ENCODE measurements at regions not wholly inside any gene's neighbourhood (a gene's known extent, or its start where the extent isn't known, plus 50 kb on each side); places are given as distances from the start of the nearest gene placed in this dataset.

DNA sequence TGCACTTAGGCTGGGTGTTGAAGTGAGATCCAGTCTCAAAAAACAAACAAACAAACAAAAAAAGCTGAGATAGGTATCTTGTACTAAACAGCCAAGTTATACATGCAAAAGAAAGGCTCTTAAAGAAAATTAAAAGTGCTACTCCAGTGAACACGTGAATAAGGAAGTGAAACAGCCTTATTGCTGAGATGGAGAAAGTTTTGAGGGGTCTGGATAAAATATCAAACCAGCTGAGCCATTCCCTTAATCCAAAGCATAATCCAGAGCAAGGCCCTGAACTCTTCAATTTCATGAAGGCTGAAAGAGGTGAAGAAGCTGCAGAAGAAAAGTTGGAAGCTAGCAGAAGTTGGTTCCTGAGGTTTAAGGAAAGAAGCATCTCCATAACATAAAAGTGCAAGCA is 360.5 kb upstream of the DAB1 start:
- no peak for DNase-seq

- no peak for DNase-seq
These were observed 358.5 kb upstream of the DAB1 start for GRCh38 chr1:57782357-57782756.

DNA sequence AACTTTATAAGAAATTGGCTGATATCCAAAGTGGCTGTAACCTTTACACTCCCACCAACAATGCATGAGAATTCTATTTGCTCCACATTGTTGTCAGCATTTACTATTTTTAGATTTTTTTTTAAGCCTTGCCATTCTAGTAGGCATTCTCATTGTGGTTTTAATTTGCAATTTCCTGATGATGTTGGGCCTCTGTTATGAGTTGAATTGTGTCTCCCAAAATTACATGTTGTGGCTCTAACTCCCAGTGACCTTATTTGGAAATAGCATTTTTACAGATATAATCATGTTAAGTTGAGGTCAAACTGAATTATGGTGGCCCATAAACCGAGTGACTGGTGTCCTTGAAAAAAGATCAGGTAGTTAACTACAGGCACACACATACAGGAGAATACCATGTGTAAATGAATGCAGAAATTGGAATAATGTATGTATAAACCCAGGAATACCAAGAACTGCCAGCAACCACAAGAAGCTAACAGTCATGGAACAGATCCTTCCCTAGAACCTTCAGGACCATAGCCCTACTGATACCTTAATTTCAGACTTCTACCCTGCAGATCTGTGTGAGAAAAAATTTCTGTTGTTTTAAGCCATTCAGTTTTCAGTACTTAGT is 348.8 kb upstream of the DAB1 start:
- no peak for DNase-seq

GRCh38 chr1:57770772-57771171 is 346.9 kb upstream of the DAB1 start:
- DNase-seq: no peak

GRCh38 chr1:57770236-57770635 is 346.4 kb upstream of the DAB1 start:
- no peak for DNase-seq

DNA sequence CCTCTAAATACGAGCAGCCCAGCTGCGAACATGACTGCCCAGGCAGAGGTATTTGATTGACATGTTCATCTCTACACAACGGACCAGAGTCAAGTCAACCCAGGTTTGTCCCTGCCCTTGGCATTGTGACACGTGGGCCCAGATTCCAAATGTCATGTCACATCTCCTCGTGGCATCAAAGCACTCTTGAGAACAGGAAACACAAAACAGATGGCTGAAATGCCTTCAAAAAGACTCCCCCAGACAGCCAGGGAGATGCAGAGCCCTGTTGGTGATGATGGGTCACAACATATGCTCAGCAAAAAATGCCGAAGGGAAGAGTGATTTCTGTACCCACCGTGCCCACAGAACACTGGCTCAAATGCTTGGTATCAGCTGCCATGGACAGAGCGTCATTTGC is 337.8 kb upstream of the DAB1 start:
- no peak for DNase-seq

GRCh38 chr1:57752843-57753242 is 329.0 kb upstream of the DAB1 start:
- no peak for DNase-seq

GRCh38 chr1:57748719-57749118 is 324.9 kb upstream of the DAB1 start:
- no peak for DNase-seq

- no peak for DNase-seq
These were observed 324.0 kb upstream of the DAB1 start for GRCh38 chr1:57747818-57748217.

- no peak for DNase-seq
These were observed 317.7 kb upstream of the DAB1 start for GRCh38 chr1:57741521-57741920.

GRCh38 chr1:57736940-57737339 is 313.1 kb upstream of the DAB1 start:
- no peak for DNase-seq

DNA sequence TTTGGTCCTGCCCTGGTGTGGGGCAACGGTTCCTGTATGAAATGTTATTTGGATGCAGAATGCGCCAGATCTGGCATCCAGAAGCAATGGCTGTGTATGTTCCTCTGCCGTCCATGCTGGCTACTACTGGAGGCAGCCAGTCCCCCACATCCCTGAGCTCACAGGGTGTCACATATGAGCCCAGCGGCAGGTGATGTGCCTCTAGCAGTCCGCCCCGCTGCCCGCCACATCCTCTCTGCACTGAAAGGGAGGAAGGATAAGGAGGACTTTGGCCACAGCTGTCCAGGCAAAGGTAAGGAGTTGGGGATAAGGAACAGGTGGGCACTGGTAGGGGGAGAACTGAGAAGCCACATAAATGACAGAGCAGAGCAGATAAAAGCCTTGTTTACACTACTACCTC is 305.3 kb upstream of the DAB1 start:
- DNase-seq: no peak

DNA sequence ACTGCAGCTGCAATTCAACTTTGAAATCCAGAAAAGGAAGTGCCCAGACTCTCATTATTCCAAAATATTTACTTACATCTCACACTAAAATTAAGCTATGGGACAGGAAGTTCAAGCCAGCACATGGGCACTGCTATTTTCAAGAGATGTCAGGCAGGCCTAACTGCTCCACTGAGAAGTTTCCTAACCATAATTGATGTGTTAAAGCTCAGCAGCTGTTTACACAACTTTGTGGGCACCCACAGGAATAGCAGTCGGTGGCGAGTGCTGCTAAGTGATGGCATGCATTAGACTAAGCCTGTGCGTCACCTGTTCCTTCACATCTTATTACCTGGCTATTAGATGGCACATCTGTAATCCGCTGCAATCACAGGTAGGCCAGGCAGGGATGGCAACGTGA is 303.3 kb upstream of the DAB1 start:
- no peak for DNase-seq

- DNase-seq: no peak
These were observed 301.5 kb upstream of the DAB1 start for GRCh38 chr1:57725318-57725717.

DNA sequence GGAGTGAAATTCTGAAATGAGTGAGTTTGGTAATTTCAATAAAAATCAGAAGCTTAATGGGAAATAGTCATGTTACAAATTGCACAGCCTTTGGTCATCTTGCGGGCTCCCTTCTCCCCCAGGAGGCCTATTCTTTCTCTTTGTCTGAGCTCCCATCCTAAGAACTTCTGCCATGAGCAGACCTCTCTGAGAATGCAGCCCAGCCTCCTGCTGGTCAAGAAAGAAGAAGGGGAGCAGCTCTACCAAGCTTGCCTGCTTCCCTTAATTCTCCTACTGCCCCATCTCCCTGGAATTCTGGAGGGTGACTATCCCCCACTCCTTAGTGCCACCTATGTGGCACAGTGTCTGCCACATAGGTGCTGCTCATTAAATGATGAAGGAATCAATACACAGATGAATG is 300.7 kb upstream of the DAB1 start:
- no peak for DNase-seq

DNA sequence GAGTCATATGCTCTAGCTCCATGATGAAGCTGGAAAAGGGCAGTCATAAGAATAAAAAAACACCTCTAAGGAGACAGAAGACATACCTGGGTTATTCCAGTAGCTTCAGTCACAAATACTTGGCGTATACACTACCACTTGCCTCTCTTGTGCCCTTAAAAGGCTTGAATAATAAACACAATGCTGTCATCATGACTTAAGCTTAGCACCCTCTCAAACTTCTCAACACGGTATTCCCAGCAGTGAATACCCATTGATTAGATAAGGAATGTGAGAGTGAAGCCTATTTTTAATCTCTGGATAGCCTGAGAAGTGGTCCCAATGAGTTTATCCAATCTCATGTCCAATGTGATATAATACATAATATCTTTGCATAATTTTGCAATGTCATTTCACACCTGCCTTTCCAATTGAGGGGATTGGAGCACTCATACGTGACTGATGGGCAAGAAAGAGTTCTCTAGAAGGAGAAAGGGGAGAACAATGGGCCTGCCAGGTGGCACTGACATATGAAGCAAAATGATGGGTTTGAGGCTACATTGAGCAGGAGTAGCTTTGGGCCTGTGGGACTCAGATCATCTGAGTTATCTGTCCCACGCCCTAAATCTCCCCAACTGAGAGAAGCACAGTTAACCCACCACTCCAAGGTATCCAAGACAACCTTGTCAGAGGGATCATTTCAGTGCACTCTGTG is 298.6 kb upstream of the DAB1 start:
- no peak for DNase-seq

GRCh38 chr1:57721001-57721400 is 297.1 kb upstream of the DAB1 start:
- DNase-seq: no peak

DNA sequence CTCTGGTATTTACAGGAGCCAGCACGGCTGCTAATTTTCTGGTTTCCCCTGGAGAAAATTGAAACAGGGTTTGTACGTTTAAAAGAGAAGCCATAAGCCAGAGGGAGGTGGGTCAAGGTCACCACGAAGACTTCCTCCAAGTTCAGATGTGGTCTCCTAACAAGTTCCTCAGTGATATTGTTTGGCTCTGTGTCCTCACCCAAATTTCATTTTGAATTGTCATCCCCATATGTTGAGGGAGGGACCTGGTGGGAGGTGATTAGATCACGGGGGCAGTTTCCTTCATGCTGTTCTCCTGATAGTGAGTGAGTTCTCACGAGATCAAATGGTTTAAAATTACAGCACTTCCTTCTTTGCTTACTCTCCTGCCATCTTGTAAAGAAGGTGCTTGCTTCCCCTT is 295.4 kb upstream of the DAB1 start:
- DNase-seq: no peak

- no peak for DNase-seq
These were observed 289.6 kb upstream of the DAB1 start for GRCh38 chr1:57713501-57713900.

DNA sequence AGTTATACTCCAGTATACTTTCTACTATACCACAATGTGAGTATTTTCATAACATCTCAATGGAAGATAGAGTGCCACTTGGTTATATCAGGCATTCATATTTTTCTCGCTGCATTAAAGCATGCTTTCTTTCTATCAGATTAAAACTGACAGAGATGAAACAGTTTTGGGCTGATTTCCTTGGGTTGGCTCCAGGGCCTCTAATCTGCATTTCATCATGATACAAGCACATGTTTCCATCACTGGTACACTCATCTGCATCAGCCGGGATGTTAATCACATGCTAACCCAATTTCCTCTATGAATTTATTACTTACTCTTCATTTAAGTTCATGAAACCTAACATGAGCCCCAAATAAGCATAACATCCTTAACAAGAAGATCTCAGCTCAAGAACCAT is 289.0 kb upstream of the DAB1 start:
- no peak for DNase-seq

- DNase-seq: no peak
These were observed 287.5 kb upstream of the DAB1 start for GRCh38 chr1:57711326-57711725.

DNA sequence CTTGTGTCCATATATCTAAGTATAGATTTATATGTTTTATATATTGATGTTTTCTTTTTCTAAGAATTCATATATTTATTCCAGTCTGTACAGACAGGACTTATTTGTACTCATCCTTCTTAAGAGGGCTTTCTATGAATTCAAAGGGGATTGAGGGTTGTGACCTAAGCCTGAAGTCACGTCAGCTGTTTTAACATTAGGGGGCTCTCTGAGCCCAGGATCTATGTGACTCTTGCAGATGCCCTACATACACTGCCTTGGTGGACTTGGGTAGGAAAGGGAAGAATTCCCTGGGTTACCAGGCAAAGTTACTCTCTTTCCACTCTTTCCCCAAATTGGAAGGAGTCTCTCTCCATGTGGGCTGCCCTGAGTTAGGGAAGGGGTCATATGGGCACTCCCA is 283.8 kb upstream of the DAB1 start:
- DNase-seq: no peak

DNA sequence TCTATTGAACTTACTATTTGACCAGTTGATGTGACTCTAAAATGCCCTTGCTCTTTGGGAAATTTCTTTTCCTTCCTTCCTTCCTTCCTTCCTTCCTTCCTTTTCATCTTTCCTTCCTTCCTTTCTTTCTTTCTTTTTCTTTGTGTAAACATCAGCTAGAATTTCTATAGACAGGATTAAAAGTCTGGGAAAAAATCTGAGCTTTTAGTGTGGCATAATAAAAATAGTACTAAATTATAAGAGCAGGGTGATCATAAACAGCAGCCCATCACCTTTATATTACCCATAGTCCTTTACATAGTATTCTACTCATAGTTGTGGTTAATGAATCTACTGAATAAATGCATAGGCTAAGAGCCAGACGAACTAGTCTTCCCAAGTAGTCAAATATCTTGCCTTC is 281.0 kb upstream of the DAB1 start:
- DNase-seq: no peak

- no peak for DNase-seq
These were observed 280.4 kb upstream of the DAB1 start for GRCh38 chr1:57704231-57704630.

GRCh38 chr1:57696904-57697303 is 273.0 kb upstream of the DAB1 start:
- DNase-seq: no peak
